HCT116 (cell line): ENCODE measurements at regions not wholly inside any gene's neighbourhood (a gene's known extent, or its start where the extent isn't known, plus 50 kb on each side); places are given as distances from the start of the nearest gene placed in this dataset.

Source experiments
- ATAC-seq: fragments of 200-7000 bp; cut with Tn5 transposase; 2 replicates; pipeline ENCODE4 v1.9.1; 2020; ENCODE audit warnings: mild to moderate bottlenecking, moderate library complexity
- BruUV-seq: library from RNA; stranded (reverse); fragments of 400-500 nt; replicated peaks from 2 replicates; lab custom pipeline; 2021; lab: Mats Ljungman, UMichigan
- CTCF ChIA-PET: fragments of 300-600 bp; sonication (Branson Sonifier 250); formaldehyde crosslinking; loops from one replicate; lab custom pipeline; 2021; ENCODE audit warnings: antibody characterized with exemption; lab: Charles Lee
- POLR2A ChIA-PET: fragments of 300-600, 350-600 bp; sonication (Branson Sonifier 250); formaldehyde crosslinking; loops from one replicate; lab custom pipeline; 2021; ENCODE audit warnings: antibody characterized with exemption; lab: Charles Lee
- RAD21 ChIA-PET, 2 experiments: fragments of 300-600 bp; sonication (Branson Sonifier 250); formaldehyde crosslinking; loops; one replicate each; lab custom pipeline; 2023; ENCODE audit warnings: low total read pairs in 2 of 2; ENCODE audit not compliant: uncharacterized antibody in 2 of 2, unreplicated experiment in 2 of 2, low non-redundant PET in 1 of 2; lab: Charles Lee
- DNase-seq: peaks from one replicate; pipeline ENCODE4 v3.0.0-alpha.2; 2010; ENCODE audit warnings: low read depth, low spot score
- H2AFZ ChIP-seq: fragments of 200-600 bp; shearing (Covaris generic), sonication (generic); 2 replicates; pipeline ENCODE4 v1.6.1; 2017; ENCODE audit warnings: low read depth, mixed run types, mixed read lengths, antibody characterized with exemption, low read length; ENCODE audit not compliant: poor library complexity, severe bottlenecking
- H3K27ac ChIP-seq: 2 replicates; pipeline ENCODE4 v1.5.1; 2012; ENCODE audit warnings: low read depth, low read length
- H3K27me3 ChIP-seq: fragments of 200-600 bp; sonication (generic); 2 replicates; pipeline ENCODE4 v1.6.1; 2016; ENCODE audit warnings: mixed run types, low read length, mixed read lengths; ENCODE audit not compliant: insufficient read depth
- H3K36me3 ChIP-seq, 2 experiments: fragments of 200-500 bp in 1 of 2; fragments of 200-600 bp in 1 of 2; sonication (Bioruptor generic) in 1 of 2; sonication (generic) in 1 of 2; 2 replicates each; pipeline versions ENCODE4 v1.5.1 to v1.6.1; 2014 to 2016; ENCODE audit warnings: low read length in 2 of 2, inconsistent platforms in 1 of 2, mixed read lengths in 1 of 2, mixed run types in 1 of 2; ENCODE audit not compliant: insufficient read depth in 2 of 2, control insufficient read depth in 1 of 2
- H3K4me1 ChIP-seq, 2 experiments: fragments of 200-600 bp in 1 of 2; sonication (generic) in 1 of 2; 2 replicates each; pipeline versions ENCODE4 v1.5.1 to v1.6.1; 2012 to 2017; ENCODE audit warnings: low read length in 2 of 2, inconsistent platforms in 1 of 2, mild to moderate bottlenecking in 1 of 2, mixed read lengths in 1 of 2, mixed run types in 1 of 2, moderate library complexity in 1 of 2; ENCODE audit not compliant: insufficient read depth in 2 of 2, control insufficient read depth in 1 of 2
- H3K4me2 ChIP-seq: fragments of 200-600 bp; sonication (generic); 2 replicates; pipeline ENCODE4 v1.6.1; 2017; ENCODE audit warnings: mixed run types, low read length, mixed read lengths
- H3K4me3 ChIP-seq, 2 experiments: fragments of 200-600 bp in 1 of 2; sonication (generic) in 1 of 2; replicated peaks in 1 of 2; 2 replicates each; pipeline ENCODE4 v1.5.1; 2011 to 2016; ENCODE audit warnings: low read length in 2 of 2, control low read depth in 1 of 2, low read depth in 1 of 2, mild to moderate bottlenecking in 1 of 2, mixed read lengths in 1 of 2, mixed run types in 1 of 2
- H3K79me2 ChIP-seq: fragments of 200-600 bp; sonication (generic); 2 replicates; pipeline ENCODE4 v1.6.1; 2017; ENCODE audit warnings: mild to moderate bottlenecking, mixed run types, low read length, moderate library complexity, mixed read lengths; ENCODE audit not compliant: insufficient read depth
- H3K9ac ChIP-seq: fragments of 200-600 bp; sonication (generic); 2 replicates; pipeline ENCODE4 v1.6.1; 2016; ENCODE audit warnings: low read length, mixed read lengths
- H3K9me2 ChIP-seq: fragments of 200-600 bp; sonication (generic), shearing (Covaris generic); 2 replicates; pipeline ENCODE4 v1.6.1; 2017; ENCODE audit warnings: mixed run types, mild to moderate bottlenecking, moderate library complexity; ENCODE audit not compliant: insufficient read depth
- H3K9me3 ChIP-seq, 2 experiments: fragments of 200-500 bp in 1 of 2; fragments of 200-600 bp in 1 of 2; sonication (Bioruptor generic) in 1 of 2; sonication (generic) in 1 of 2; 2 replicates each; pipeline ENCODE4 v1.6.1; 2014 to 2017; ENCODE audit warnings: low read length in 2 of 2, mixed read lengths in 2 of 2, inconsistent platforms in 1 of 2, low read depth in 1 of 2, mild to moderate bottlenecking in 1 of 2, mixed run types in 1 of 2, moderate library complexity in 1 of 2; ENCODE audit not compliant: control insufficient read depth in 1 of 2, insufficient read depth in 1 of 2
- H4K20me1 ChIP-seq: fragments of 200-600 bp; sonication (generic), shearing (Covaris generic); 2 replicates; pipeline ENCODE4 v1.6.1; 2017; ENCODE audit warnings: mixed run types, mild to moderate bottlenecking, moderate library complexity; ENCODE audit not compliant: insufficient read depth
- EGR1 ChIP-seq: IDR thresholded peaks from 2 replicates; pipeline ENCODE4 v1.6.1; 2012; ENCODE audit warnings: low read depth
- EZH2 ChIP-seq: fragments of 200-600 bp; sonication (generic); IDR thresholded peaks from 2 replicates; pipeline ENCODE4 v1.6.1; 2017; ENCODE audit warnings: antibody characterized with exemption, mixed run types
- EZH2phosphoT487 ChIP-seq: fragments of 200-600 bp; IDR thresholded peaks from 2 replicates; pipeline ENCODE4 v1.6.1; 2018; ENCODE audit warnings: antibody characterized with exemption, borderline replicate concordance
- FOSL1 ChIP-seq: IDR thresholded peaks from 2 replicates; pipeline ENCODE4 v1.6.1; 2012; ENCODE audit warnings: low read depth
- RAD21 ChIP-seq: IDR thresholded peaks from 2 replicates; pipeline ENCODE4 v1.6.1; 2012; ENCODE audit warnings: low read depth, mild to moderate bottlenecking
- SP1 ChIP-seq: IDR thresholded peaks from 2 replicates; pipeline ENCODE4 v1.6.1; 2012; ENCODE audit warnings: low read depth
- SRF ChIP-seq: IDR thresholded peaks from 2 replicates; pipeline ENCODE4 v1.6.1; 2012; ENCODE audit warnings: low read depth
- YY1 ChIP-seq: IDR thresholded peaks from 2 replicates; pipeline ENCODE4 v1.6.1; 2011; ENCODE audit warnings: low read length, low read depth, moderate library complexity, mild to moderate bottlenecking; ENCODE audit not compliant: insufficient replicate concordance; ENCODE audit errors: extremely low read depth
- ZNF274 ChIP-seq: fragments of 200-500 bp; sonication (Bioruptor generic); IDR thresholded peaks from 2 replicates; pipeline ENCODE4 v1.6.1; 2014; ENCODE audit warnings: mild to moderate bottlenecking, low read depth, low read length, inconsistent platforms
- intact Hi-C: fragments of 100-400 bp; cut with micrococcal nuclease; formaldehyde crosslinking; loops from 2 replicates; pipeline ENCODE4 v1.10.0; 2022
- TF ChIP-seq, protein P1 (sequence below): IDR thresholded peaks from 2 replicates; pipeline ENCODE4 v1.6.1; 2012

DNA sequence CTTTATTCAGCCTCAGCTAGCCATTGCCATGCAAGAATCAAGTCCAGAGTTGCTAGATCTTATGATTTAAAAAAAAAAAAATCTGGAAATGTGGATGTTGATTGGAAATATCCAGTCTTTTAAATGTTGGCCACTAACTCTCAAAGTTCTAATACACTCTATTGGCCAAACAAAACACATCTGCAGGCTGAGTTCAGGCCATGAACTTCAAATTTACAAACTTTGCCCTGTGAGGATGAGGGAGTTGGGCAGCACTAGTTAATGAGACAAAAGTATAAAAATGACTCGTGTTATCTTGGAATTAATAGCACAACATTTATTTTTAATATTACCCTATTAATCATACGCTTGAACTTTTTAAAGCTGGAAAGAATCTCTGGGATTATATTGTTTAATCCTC, 432.3 kb downstream of the PLPP3 start:
- Histone ChIP-seq H3K4me1 (no peaks in the 10 kb centered on the region), H4K20me1 (no peaks in the 10 kb centered on the region), H3K27me3 (no peaks in the 10 kb centered on the region), H3K9me3 (no peaks in the 10 kb centered on the region), H3K9me2 (no peaks in the 10 kb centered on the region), H2AFZ (no peak overlapping the region), H3K9ac (no peak overlapping the region), H3K79me2 (no peaks in the 10 kb centered on the region), H3K4me2 (no peak overlapping the region), H3K4me3 (no peak overlapping the region), H3K36me3 (no peaks in the 10 kb centered on the region), H3K27ac (no peak overlapping the region)
- ChIA-PET RAD21 (no interaction called here), POLR2A (no interaction called here), CTCF (no interaction called here)
- TF ChIP-seq, protein P1, sequence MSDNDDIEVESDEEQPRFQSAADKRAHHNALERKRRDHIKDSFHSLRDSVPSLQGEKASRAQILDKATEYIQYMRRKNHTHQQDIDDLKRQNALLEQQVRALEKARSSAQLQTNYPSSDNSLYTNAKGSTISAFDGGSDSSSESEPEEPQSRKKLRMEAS, result no peak
- TF ChIP-seq SRF, result no peak
- intact Hi-C loops, result no loop called here
- DNase-seq, result no peak
- ATAC-seq, result no peak
- no TSS peak for BruUV-seq

DNA sequence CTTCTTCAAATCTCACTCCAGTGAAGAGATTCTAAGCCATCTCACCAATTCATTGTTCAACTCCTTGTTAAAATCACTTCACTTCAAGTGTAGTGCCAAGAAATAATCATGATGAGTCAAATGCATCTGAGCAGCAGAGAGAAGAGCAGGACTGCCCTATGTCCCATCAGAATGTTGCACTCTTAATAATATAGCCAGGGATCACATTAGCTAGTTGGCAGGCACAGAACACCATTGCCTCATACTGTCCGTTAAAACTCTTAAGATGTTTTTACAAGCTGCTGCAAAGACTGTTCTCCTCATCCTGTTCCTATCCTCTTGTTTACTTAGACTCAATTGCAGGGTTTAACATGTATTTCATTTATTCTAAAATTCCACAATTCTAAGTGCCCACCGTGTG, 432.9 kb downstream of the PLPP3 start:
- H3K9ac ChIP-seq, result no peak overlapping the region
- H2AFZ ChIP-seq, result no peak overlapping the region
- POLR2A ChIA-PET, result no interaction called here
- H3K27ac ChIP-seq, result no peak overlapping the region
- intact Hi-C loops, result no loop called here
- H3K9me3 ChIP-seq, result no peaks in the 10 kb centered on the region
- RAD21 ChIA-PET, result no interaction called here
- H3K79me2 ChIP-seq, result no peaks in the 10 kb centered on the region
- H3K36me3 ChIP-seq, result no peaks in the 10 kb centered on the region
- H3K4me3 ChIP-seq, result no peak overlapping the region
- TF ChIP-seq FOSL1 (no peak), EZH2 (no peak), RAD21 (no peak), YY1 (no peak), EGR1 (no peak), ZNF274 (no peak), EZH2phosphoT487 (no peak), SP1 (no peak)
- TF ChIP-seq, protein P1, result no peak
- no peaks in the 10 kb centered on the region for H3K9me2 ChIP-seq
- ATAC-seq (no peak), DNase-seq (no peak)
- CTCF ChIA-PET, result no interaction called here
- no peaks in the 10 kb centered on the region for H3K27me3 ChIP-seq
- no peaks in the 10 kb centered on the region for H3K4me1 ChIP-seq
- H3K4me2 ChIP-seq, result no peak overlapping the region
- no peaks in the 10 kb centered on the region for H4K20me1 ChIP-seq
- no TSS peak for BruUV-seq
